ENCODE measurements at regions not wholly inside any gene's neighbourhood (a gene's known extent, or its start where the extent isn't known, plus 50 kb on each side); places are given as distances from the start of the nearest gene placed in this dataset.
"Not testable (repeated sequence)": the region's sequence is repeated elsewhere in the genome, so short reads cannot be mapped to it uniquely, and the experiment has no call there.

DNA sequence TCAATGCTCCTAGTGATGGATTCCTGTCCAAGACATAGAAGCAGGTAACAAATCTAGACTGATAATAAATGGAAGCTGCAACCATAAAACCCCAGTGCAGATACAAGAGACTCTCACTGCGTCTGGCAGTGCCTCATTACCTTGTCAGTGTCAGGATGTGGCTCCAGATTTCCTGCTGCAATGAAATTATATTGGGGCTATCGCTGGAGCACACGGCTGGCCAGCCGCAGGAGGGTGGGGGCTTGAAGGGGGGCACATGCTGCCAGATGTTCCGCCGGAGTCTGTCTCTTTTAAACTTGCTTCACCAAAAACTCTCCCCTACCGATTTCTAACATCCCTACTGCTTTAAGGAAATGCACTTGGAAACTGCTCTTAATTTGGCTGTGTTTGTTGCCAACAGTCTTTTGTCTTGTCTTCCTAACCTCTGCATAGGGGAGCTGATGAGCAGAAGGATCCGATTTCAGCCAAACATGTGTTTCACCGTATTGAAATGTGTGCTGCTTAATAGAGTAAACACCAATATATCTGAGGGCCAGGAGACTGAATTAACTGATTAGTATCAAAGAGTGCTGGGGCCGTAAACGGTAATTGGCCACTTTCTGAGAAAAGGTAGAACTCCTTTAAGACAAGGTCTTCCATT, 102.2 kb upstream of the EXOC2 start:
- DNase-seq: peak in 1 of 2 experiments; percentile 40

GRCh38 chr6:793261-793660, 100.3 kb upstream of the EXOC2 start:
- DNase-seq: no peak

- no peak for DNase-seq
These were observed 99.7 kb upstream of the EXOC2 start for GRCh38 chr6:792662-793061.

DNA sequence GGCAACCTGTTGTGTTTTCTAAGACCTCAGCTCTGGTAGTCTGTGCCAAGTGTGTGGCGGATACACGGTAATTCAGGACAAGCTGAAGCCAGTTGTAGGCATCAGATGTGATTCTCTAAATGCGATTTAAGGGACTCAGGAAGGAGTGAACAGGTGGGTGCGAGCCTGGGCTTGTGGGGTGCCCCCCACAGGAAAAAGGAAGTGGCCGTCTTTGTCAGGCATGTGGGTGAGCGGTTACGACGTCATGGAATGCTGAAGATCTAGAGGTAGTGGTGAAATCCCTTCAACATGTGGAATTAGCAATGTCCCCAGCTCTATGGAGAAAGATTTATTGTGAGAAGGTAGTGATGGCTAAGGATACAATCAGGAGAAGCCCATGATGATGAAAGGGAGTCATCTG, 95.1 kb upstream of the EXOC2 start:
- no peak for DNase-seq

DNA sequence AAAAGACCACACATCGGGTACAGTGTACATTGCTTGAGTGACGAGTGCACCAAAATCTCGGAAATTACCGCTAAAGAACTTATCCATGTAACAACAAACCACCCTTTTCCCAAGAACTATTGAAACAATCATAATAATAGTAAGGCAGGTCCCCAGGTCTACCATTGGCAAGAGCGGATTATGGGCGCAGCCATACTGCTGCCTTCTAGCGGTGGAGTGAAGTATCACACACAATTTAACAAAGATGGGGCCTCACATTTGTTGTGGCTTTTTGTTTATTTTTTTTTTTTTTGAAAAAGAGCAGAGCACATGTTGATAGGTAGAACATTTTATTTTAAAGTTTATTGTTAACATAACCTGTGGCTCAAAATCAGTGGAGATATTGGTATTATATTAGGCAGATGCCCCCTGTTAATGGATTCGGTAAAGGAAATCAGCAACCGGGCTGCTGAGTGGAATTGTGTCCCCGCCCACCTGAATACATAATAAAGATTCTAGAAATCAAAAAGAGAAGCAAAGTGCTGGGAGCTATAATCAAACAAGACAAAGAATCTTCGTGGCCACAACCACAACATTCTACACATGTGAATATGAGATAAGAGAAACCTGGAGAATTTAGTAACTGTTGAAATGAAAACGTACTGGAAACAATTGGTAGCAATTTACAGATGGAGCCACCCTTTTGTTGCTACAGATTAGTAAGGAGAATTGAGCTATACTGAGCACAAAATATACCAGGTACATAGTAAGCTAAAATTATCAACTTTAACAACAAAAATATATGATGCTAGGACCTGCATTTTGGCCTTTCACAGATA, 94.2 kb upstream of the EXOC2 start:
- DNase-seq: no peak

DNA sequence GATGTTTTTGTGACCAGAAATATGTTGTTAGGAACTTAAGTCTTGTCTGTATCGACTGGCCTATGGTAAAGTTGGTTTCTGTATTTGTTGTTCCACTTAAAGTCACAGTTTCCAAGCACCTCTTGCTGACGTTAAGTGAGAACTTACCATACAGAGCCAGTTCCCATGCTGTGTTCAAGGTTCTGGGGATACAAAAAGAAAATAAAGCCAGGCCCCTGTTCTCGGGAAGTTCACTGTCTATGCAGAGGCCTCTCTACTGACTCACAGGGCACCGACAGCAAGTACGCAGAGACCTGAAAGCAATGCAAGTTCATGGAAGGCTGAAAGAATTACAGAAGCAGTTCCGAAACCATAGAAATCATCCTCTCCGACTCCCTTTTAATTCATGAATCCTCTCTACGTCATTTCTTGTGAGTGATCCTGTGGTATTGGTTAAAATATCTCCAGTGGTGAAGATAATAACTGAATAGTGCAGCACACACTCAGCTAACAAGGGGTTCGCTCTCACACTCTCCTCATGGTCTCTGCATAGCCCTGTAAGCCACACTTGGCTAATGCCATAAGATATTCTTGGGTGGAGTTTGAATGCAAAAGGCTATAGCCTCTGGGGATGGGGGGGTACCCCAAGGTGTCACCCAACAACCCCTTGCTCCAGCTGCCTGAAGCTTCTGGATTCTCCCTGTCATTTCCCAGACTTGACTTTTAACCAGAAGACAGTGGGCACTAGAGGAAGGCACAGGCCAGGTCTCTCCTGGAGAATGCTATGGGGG, 91.2 kb upstream of the EXOC2 start:
- no peak for DNase-seq

DNA sequence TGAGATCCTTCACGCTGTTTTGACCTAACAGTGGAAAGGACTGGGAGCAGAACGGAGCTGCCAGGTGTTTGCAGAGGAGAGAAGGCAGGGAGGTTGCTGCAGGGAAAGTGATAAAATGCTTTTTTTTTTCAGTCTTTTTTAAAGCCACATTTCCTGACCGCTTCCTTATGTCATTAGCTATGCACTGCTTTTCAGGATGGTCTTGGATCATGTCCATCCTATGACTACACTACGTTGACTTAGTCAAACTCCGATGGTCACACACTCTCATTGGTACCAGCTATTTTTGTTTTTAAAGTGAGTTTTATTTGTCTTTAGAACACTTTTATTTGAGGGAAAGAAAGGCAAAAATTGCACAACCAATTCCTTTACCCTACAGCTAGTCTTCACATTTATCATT, 89.2 kb upstream of the EXOC2 start:
- no peak for DNase-seq

DNA sequence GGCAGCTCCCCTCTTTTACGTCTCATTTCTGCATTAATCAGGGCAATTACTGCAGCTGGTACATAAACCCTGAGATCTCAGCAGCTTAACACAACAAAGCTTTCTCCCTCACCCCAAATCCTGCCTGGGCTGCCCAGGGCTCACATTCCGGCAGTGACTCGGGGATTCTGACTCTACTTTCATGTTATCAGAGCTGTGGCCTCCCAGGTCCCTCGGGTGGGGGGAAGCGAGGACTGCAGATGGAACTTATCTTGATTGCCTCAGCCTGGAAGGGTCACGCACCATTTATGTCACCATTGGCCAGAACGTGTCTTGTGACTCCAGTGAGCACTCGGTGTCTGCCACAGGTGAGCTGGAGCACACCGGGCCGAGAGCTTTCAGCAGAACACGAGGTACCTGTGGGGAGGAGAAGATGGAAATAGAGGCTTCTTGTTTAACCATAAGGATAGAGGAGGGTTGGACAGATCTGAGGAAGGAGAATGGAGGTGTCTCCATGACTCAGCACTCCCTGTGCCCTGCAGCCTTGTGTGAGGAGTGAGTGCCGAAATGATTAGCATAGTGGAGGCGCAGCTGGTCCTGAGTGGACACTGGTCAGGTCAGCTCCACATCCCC, 88.5 kb upstream of the EXOC2 start:
- DNase-seq: no peak

- peak; percentile 8 to 45 for DNase-seq
These were observed 87.8 kb upstream of the EXOC2 start for GRCh38 chr6:780706-781105.

GRCh38 chr6:776951-777350, 84.0 kb upstream of the EXOC2 start:
- no peak for DNase-seq

- DNase-seq: no peak
These were observed 83.6 kb upstream of the EXOC2 start for GRCh38 chr6:776528-776931.

DNA sequence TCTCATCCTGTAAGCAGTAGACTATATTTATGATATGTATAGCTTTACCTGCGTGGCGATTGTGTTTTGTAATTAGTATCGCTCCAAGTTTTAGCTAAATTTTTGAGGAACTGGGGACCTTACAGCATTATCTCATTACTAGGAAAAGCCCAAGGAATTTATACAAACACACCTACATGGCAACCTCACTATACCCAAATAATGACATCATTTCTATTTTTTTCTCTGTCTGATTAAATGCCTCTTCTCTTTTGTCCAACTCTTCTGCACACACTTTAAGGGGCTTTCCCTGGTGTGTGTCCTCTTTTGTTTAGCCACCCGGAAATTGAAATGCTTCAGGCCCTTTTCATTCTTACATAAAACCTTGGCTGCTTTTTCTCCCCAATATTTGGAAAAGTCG, 82.9 kb upstream of the EXOC2 start:
- DNase-seq: no peak

- not testable (repeated sequence) for DNase-seq
These were observed 78.7 kb upstream of the EXOC2 start for GRCh38 chr6:771683-772082.

DNA sequence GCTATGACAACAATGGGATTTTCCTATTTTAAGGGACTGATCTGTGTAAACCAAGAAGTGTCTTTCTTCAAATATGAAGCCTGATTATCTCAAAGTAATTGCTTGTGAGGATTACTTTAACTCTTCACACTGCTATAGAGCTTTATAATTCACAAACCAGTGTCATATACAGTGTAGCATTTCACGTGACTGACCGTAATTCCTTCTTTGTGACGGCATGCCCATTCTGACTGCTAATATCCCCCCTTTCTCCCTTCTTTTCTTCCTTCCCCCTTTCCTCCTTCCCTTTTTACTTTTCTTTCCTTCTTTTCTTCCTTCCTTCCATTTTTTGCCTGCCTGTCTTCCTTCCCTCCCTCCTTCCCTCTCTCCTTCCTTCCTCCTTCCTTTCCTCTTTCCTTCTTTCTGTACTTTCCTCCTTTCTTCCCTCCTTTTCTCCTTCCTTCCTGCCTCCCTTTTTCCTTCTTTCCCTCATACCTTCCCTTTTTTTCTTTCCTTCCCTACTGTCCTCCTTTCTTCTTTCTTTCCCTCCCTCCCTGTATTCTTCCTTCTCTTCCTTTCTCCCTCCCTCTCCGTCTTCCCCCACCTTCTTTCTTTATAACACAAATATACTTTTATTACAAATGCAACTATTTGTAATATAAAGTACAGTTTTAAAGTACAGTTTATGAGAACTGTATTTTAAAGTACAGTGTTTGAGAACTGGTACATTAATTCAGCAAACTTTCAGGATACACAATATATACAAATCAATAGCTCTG, 75.0 kb upstream of the EXOC2 start:
- no peak for DNase-seq

DNA sequence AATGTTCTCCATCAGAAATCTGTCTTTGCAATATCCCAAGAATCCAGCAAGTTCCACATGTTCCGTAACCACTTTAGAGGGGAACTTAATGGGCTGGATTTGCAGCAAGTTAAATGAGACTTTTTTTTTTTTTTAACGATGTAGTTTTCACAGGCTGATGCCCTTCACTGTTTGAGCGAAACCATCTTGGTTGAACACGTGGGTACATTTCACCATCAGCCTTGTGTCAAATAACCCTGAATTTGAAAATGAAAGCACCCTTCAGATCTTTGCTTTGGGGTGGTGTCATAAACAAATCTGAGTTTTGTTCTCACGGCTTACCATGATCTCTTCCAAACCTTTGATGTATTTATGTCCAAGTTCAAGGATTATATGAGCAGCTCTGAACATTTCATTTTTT, 73.7 kb upstream of the EXOC2 start:
- no peak for DNase-seq

GRCh38 chr6:761997-762396, 69.1 kb upstream of the EXOC2 start:
- no peak for DNase-seq

- no peak for DNase-seq
These were observed 68.3 kb upstream of the EXOC2 start for GRCh38 chr6:760982-761955.

GRCh38 chr6:759729-760128, 66.8 kb upstream of the EXOC2 start:
- DNase-seq: no peak

DNA sequence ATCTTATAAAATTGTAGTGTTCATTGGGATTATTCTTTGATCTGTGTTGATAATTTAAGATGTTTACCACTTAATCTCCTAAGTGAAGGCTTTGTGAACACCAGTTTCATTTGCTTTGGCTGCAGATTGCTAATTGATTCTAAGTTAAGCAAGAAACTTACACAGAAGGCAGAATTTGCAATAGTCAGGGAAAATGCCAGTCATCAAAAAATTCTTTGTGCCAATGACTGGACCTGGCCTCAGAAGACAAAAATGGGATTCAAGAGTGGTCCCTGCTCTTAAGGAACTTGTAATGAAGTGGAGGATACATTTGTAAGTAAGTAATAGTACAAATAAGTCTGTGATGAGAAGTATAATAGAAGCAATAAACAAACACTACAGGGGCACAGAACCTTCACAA, 63.3 kb upstream of the EXOC2 start:
- no peak for DNase-seq

GRCh38 chr6:754202-754601, 61.3 kb upstream of the EXOC2 start:
- DNase-seq: no peak

DNA sequence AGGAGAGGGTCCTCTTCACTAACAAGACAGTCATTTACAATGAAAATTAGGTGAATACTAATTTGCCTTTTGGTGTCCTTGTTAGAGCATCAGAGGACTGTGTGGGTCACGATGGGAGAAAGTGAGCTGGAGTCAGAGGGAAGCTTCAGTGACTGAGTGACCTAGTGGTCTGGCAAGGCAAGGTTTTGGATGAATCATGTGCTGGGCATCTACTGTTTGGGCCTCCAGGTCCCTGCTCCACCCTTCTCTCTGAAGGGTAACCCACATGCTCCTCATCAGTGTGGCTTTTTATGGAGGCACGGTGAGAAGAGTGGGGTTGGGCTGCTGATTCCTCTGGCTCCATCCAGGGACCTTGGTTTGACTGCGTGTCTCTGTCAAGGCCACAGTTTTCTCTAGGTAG, 60.5 kb upstream of the EXOC2 start:
- DNase-seq: no peak

- DNase-seq: no peak
These were observed 59.5 kb upstream of the EXOC2 start for GRCh38 chr6:752438-752837.
